ENCODE measurements at regions not wholly inside any gene's neighbourhood (a gene's known extent, or its start where the extent isn't known, plus 50 kb on each side); places are given as distances from the start of the nearest gene placed in this dataset.
"Not testable (repeated sequence)": the region's sequence is repeated elsewhere in the genome, so short reads cannot be mapped to it uniquely, and the experiment has no call there.

DNA sequence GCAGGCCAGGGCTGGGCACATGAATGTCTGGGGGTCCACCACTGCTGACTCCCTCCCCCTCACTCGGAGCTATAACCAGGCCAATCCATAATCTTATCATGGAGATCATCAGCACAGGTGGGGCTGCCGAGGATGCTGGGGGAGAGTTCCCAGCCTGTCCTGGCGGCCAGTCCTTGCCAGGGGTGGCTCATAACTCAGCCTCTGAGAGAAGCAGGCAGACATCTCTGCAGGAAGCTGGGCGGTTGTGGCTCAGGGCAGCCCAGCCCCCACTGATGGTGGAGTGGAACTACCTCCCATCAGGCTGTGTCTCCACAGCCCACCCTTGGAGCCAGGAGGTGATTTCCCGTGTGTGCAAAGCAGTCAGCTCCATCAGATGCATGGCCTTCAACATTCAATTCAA is 109.4 kb upstream of the ZNF92 start:
- no peaks in the 10 kb centered on the region for H4K20me1 ChIP-seq (ENCODE audit: insufficient read depth, low read length)
- H3K27me3 ChIP-seq (ENCODE audit: insufficient read depth, low read length), result no peaks in the 10 kb centered on the region
- Mint-ChIP-seq H3K4me3 (ENCODE audit: unreplicated experiment) (no peak overlapping the region), H3K4me1 (ENCODE audit: low read depth, unreplicated experiment) (no peaks in the 10 kb centered on the region), H3K27me3 (ENCODE audit: low read depth, unreplicated experiment) (peaks cover 26% of the 10 kb centered on the region), H3K27ac (ENCODE audit: unreplicated experiment) (no peak overlapping the region), H3K36me3 (ENCODE audit: low read depth, unreplicated experiment) (no peaks in the 10 kb centered on the region), H3K9me3 (ENCODE audit: unreplicated experiment) (no peaks in the 10 kb centered on the region)
- FAIRE-seq (no peak), DNase-seq (ENCODE audit: low read depth) (no peak)
- no peak overlapping the region for H3K4me2 ChIP-seq (ENCODE audit: low read length)
- H3K4me1 ChIP-seq (ENCODE audit: insufficient read depth, low read length), result no peaks in the 10 kb centered on the region
- no peaks in the 10 kb centered on the region for H3K9me3 ChIP-seq (ENCODE audit: insufficient read depth, low read depth, low read length)
- H3K27ac ChIP-seq (ENCODE audit: low read depth, low read length), result no peak overlapping the region
- H3K9ac ChIP-seq (ENCODE audit: low read length), result no peak overlapping the region
- no peak overlapping the region for H2AFZ ChIP-seq (ENCODE audit: low read depth, low read length)
- H3K36me3 ChIP-seq (ENCODE audit: insufficient read depth, low read length), result no peaks in the 10 kb centered on the region
- TF ChIP-seq, protein P1, sequence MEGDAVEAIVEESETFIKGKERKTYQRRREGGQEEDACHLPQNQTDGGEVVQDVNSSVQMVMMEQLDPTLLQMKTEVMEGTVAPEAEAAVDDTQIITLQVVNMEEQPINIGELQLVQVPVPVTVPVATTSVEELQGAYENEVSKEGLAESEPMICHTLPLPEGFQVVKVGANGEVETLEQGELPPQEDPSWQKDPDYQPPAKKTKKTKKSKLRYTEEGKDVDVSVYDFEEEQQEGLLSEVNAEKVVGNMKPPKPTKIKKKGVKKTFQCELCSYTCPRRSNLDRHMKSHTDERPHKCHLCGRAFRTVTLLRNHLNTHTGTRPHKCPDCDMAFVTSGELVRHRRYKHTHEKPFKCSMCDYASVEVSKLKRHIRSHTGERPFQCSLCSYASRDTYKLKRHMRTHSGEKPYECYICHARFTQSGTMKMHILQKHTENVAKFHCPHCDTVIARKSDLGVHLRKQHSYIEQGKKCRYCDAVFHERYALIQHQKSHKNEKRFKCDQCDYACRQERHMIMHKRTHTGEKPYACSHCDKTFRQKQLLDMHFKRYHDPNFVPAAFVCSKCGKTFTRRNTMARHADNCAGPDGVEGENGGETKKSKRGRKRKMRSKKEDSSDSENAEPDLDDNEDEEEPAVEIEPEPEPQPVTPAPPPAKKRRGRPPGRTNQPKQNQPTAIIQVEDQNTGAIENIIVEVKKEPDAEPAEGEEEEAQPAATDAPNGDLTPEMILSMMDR (IDR thresholded peaks at IDR 0.05; ENCODE audit: insufficient read depth, low read depth, low read length), result no peak
- no peak for TF ChIP-seq EZH2 (IDR thresholded peaks at IDR 0.05; ENCODE audit: insufficient read depth, low read length)
- no peak overlapping the region for H3K4me3 ChIP-seq (ENCODE audit: insufficient read depth, low read depth, low read length)
- H3K79me2 ChIP-seq (ENCODE audit: insufficient read depth, low read length), result no peaks in the 10 kb centered on the region

- H3K4me3 Mint-ChIP-seq (ENCODE audit: unreplicated experiment); H3K27me3 ChIP-seq (ENCODE audit: insufficient read depth, low read length); H3K27me3 Mint-ChIP-seq (ENCODE audit: low read depth, unreplicated experiment); H3K27ac ChIP-seq (ENCODE audit: low read depth, low read length); H3K27ac Mint-ChIP-seq (ENCODE audit: unreplicated experiment); H3K4me1 ChIP-seq (ENCODE audit: insufficient read depth, low read length); H3K9me3 Mint-ChIP-seq (ENCODE audit: unreplicated experiment); H3K36me3 Mint-ChIP-seq (ENCODE audit: low read depth, unreplicated experiment); H2AFZ ChIP-seq (ENCODE audit: low read depth, low read length); H4K20me1 ChIP-seq (ENCODE audit: insufficient read depth, low read length); FAIRE-seq; H3K4me2 ChIP-seq (ENCODE audit: low read length); H3K36me3 ChIP-seq (ENCODE audit: insufficient read depth, low read length); H3K79me2 ChIP-seq (ENCODE audit: insufficient read depth, low read length); H3K9ac ChIP-seq (ENCODE audit: low read length); DNase-seq (ENCODE audit: low read depth); H3K4me3 ChIP-seq (ENCODE audit: insufficient read depth, low read depth, low read length); H3K9me3 ChIP-seq (ENCODE audit: insufficient read depth, low read depth, low read length); H3K4me1 Mint-ChIP-seq (ENCODE audit: low read depth, unreplicated experiment): not testable (repeated sequence)
Observed at GRCh38 chr7:65260673-65261072, 113.0 kb upstream of the ZNF92 start.

DNA sequence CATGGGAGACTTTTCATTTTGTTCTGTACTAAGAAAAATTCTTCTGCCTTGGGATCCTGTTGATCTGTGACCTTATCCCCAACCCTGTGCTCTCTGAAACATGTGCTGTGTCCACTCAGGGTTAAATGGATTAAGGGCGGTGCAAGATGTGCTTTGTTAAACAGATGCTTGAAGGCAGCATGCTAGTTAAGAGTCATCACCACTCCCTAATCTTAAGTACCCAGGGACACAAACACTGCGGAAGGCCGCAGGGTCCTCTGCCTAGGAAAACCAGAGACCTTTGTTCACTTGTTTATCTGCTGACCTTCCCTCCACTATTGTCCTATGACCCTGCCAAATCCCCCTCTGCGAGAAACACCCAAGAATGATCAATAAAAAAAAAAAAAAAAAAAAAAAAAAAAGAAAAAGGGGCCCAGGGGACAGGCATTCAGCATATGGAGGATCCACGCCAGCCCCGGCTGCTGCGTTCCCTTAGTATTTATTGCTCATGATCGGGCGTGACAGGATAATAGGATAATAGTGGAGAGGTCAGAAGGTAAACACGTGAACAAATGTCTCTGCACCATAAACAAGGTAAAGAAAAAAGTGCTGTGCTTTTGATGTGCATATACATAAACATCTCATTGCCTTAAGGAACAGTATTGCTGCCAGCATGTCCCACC is 113.7 kb upstream of the ZNF92 start:
- not testable (repeated sequence) for H3K27ac Mint-ChIP-seq (ENCODE audit: unreplicated experiment); H3K4me3 Mint-ChIP-seq (ENCODE audit: unreplicated experiment); H3K36me3 Mint-ChIP-seq (ENCODE audit: low read depth, unreplicated experiment)

More for the DNA sequence above, 113.7 kb upstream of the ZNF92 start:
- not testable (repeated sequence) for H3K9me3 Mint-ChIP-seq (ENCODE audit: unreplicated experiment); H3K4me2 ChIP-seq (ENCODE audit: low read length); H3K27ac ChIP-seq (ENCODE audit: low read depth, low read length); FAIRE-seq; H3K4me1 ChIP-seq (ENCODE audit: insufficient read depth, low read length); H3K4me3 ChIP-seq (ENCODE audit: insufficient read depth, low read depth, low read length); H3K79me2 ChIP-seq (ENCODE audit: insufficient read depth, low read length); H3K27me3 Mint-ChIP-seq (ENCODE audit: low read depth, unreplicated experiment); H2AFZ ChIP-seq (ENCODE audit: low read depth, low read length); H3K27me3 ChIP-seq (ENCODE audit: insufficient read depth, low read length); H3K4me1 Mint-ChIP-seq (ENCODE audit: low read depth, unreplicated experiment); H3K36me3 ChIP-seq (ENCODE audit: insufficient read depth, low read length); H3K9ac ChIP-seq (ENCODE audit: low read length); H4K20me1 ChIP-seq (ENCODE audit: insufficient read depth, low read length); H3K9me3 ChIP-seq (ENCODE audit: insufficient read depth, low read depth, low read length); DNase-seq (ENCODE audit: low read depth)
